Trophoblast cell (in vitro differentiated cells and primary cell): ENCODE measurements at regions not wholly inside any gene's neighbourhood (a gene's known extent, or its start where the extent isn't known, plus 50 kb on each side); places are given as distances from the start of the nearest gene placed in this dataset.

Source experiments
- DNase-seq, 2 donors: peaks; one replicate each; pipeline ENCODE4 v3.0.0-alpha.2; 2016
- H2AFZ ChIP-seq: 2 replicates; pipeline ENCODE4 v1.6.1; 2013; ENCODE audit warnings: low read length, moderate library complexity, mild to moderate bottlenecking; ENCODE audit not compliant: insufficient read depth, poor library complexity
- H2AK5ac ChIP-seq: 2 replicates; pipeline ENCODE4 v1.6.1; 2013; ENCODE audit warnings: mild to moderate bottlenecking, low read length
- H2BK120ac ChIP-seq: 2 replicates; pipeline ENCODE4 v1.6.1; 2013; ENCODE audit warnings: low read length, mild to moderate bottlenecking, moderate library complexity; ENCODE audit not compliant: insufficient read depth, poor library complexity
- H2BK12ac ChIP-seq: 2 replicates; pipeline ENCODE4 v1.6.1; 2013; ENCODE audit warnings: mild to moderate bottlenecking, low read length, moderate library complexity
- H2BK5ac ChIP-seq: 2 replicates; pipeline ENCODE4 v1.6.1; 2013; ENCODE audit warnings: low read length, low read depth, moderate library complexity, mild to moderate bottlenecking; ENCODE audit not compliant: poor library complexity
- H3K14ac ChIP-seq: 2 replicates; pipeline ENCODE4 v1.6.1; 2013; ENCODE audit warnings: mild to moderate bottlenecking, low read length
- H3K18ac ChIP-seq: 2 replicates; pipeline ENCODE4 v1.6.1; 2013; ENCODE audit warnings: mild to moderate bottlenecking, low read length
- H3K23ac ChIP-seq: 2 replicates; pipeline ENCODE4 v1.6.1; 2013; ENCODE audit warnings: low read length
- H3K27ac ChIP-seq: 2 replicates; pipeline ENCODE4 v1.5.1; 2013; ENCODE audit warnings: low read depth, mild to moderate bottlenecking, inconsistent platforms, low read length, moderate library complexity
- H3K27me3 ChIP-seq: 2 replicates; pipeline ENCODE4 v1.6.1; 2013; ENCODE audit warnings: inconsistent platforms, mild to moderate bottlenecking, low read length, moderate library complexity; ENCODE audit not compliant: insufficient read depth
- H3K36me3 ChIP-seq, 2 experiments: 1 replicate in 1 of 2; 2 replicates in 1 of 2; pipeline ENCODE4 v1.6.1; 2013; ENCODE audit warnings: low read length in 2 of 2, mild to moderate bottlenecking in 2 of 2, moderate library complexity in 1 of 2; ENCODE audit not compliant: insufficient read depth in 2 of 2, control insufficient read depth in 1 of 2
- H3K4ac ChIP-seq: 2 replicates; pipeline ENCODE4 v1.6.1; 2013; ENCODE audit warnings: low read depth, mild to moderate bottlenecking, low read length, moderate library complexity
- H3K4me1 ChIP-seq, 2 experiments: 1 replicate in 1 of 2; 2 replicates in 1 of 2; pipeline ENCODE4 v1.6.1; 2013; ENCODE audit warnings: low read length in 2 of 2, mild to moderate bottlenecking in 2 of 2, moderate library complexity in 1 of 2; ENCODE audit not compliant: insufficient read depth in 2 of 2, control insufficient read depth in 1 of 2
- H3K4me2 ChIP-seq: 2 replicates; pipeline ENCODE4 v1.6.1; 2013; ENCODE audit warnings: inconsistent platforms, mild to moderate bottlenecking, low read length, moderate library complexity
- H3K4me3 ChIP-seq: 2 replicates; pipeline ENCODE4 v1.5.1; 2013; ENCODE audit warnings: mild to moderate bottlenecking, low read depth, low read length, inconsistent platforms
- H3K79me1 ChIP-seq: one replicate; pipeline ENCODE4 v1.6.1; 2013; ENCODE audit warnings: low read length
- H3K79me2 ChIP-seq: 2 replicates; pipeline ENCODE4 v1.6.1; 2013; ENCODE audit warnings: low read length, mild to moderate bottlenecking; ENCODE audit not compliant: control insufficient read depth, insufficient read depth, poor library complexity
- H3K9ac ChIP-seq: 2 replicates; pipeline ENCODE4 v1.6.1; 2013; ENCODE audit warnings: mild to moderate bottlenecking, low read length
- H3K9me3 ChIP-seq: 2 replicates; pipeline ENCODE4 v1.6.1; 2013; ENCODE audit warnings: low read depth, mild to moderate bottlenecking, control low read depth, inconsistent platforms, low read length; ENCODE audit not compliant: insufficient read depth
- H4K12ac ChIP-seq: 2 replicates; pipeline ENCODE4 v1.6.1; 2013; ENCODE audit warnings: low read depth, mild to moderate bottlenecking, low read length, moderate library complexity
- H4K8ac ChIP-seq: 2 replicates; pipeline ENCODE4 v1.6.1; 2013; ENCODE audit warnings: low read depth, mild to moderate bottlenecking, low read length, moderate library complexity
- H4K91ac ChIP-seq: one replicate; pipeline ENCODE4 v1.6.1; 2013; ENCODE audit warnings: low read depth, mild to moderate bottlenecking, low read length, moderate library complexity
- WGBS: extraction: QIAGEN DNeasy Blood & Tissue Kit; methylation state at CpG from one replicate; pipeline ENCODE4 v1.1.7; 2013; ENCODE audit warnings: missing lambda C conversion rate; ENCODE audit not compliant: insufficient read length, insufficient coverage; ENCODE audit errors: extremely low coverage; 5-methylcytosine and 5-hydroxymethylcytosine counted together

- H2BK5ac ChIP-seq = no peak overlapping the region
- no peaks in the 10 kb centered on the region for H3K36me3 ChIP-seq
- no peak overlapping the region for H3K14ac ChIP-seq
- WGBS = no CpG with 5 or more reads among the region's 5 CpGs
- H3K27ac ChIP-seq = no peak overlapping the region
- no peak overlapping the region for H3K4ac ChIP-seq
- H2BK120ac ChIP-seq = no peak overlapping the region
- H4K8ac ChIP-seq = no peak overlapping the region
- no peak overlapping the region for H4K12ac ChIP-seq
- H3K18ac ChIP-seq = no peak overlapping the region
- no peak overlapping the region for H2AFZ ChIP-seq
- no peak overlapping the region for H3K4me2 ChIP-seq
- no peak overlapping the region for H3K23ac ChIP-seq
- H2BK12ac ChIP-seq = no peak overlapping the region
- H4K91ac ChIP-seq = no peak overlapping the region
- H2AK5ac ChIP-seq = no peak overlapping the region
- peak overlapping the region; percentile 15 for H3K4me3 ChIP-seq
- H3K79me2 ChIP-seq = no peaks in the 10 kb centered on the region
- no peak overlapping the region for H3K9ac ChIP-seq
- H3K27me3 ChIP-seq = no peaks in the 10 kb centered on the region
- no peak for DNase-seq
- H3K4me1 ChIP-seq = peaks cover 0 to 4% of the 10 kb centered on the region in 2 experiments
- peaks cover 2% of the 10 kb centered on the region for H3K9me3 ChIP-seq
- no peaks in the 10 kb centered on the region for H3K79me1 ChIP-seq
Observed at GRCh38 chr2:60285626-60286316, 267.7 kb downstream of the BCL11A start.

GRCh38 chr2:60283626-60284025 lies 269.8 kb downstream of the BCL11A start:
- no peak overlapping the region for H2BK120ac ChIP-seq
- H2BK5ac ChIP-seq = no peak overlapping the region
- H3K9me3 ChIP-seq = peaks cover 2% of the 10 kb centered on the region
- no peak for DNase-seq
- H3K27ac ChIP-seq = no peak overlapping the region
- H3K4me2 ChIP-seq = no peak overlapping the region
- no peak overlapping the region for H2AFZ ChIP-seq
- H3K27me3 ChIP-seq = no peaks in the 10 kb centered on the region
- no peak overlapping the region for H3K4ac ChIP-seq
- H3K79me2 ChIP-seq = no peaks in the 10 kb centered on the region
- H2AK5ac ChIP-seq = no peak overlapping the region
- no peak overlapping the region for H3K4me3 ChIP-seq
- no peak overlapping the region for H2BK12ac ChIP-seq
- no peak overlapping the region for H3K14ac ChIP-seq
- no peaks in the 10 kb centered on the region for H3K79me1 ChIP-seq
- H4K8ac ChIP-seq = no peak overlapping the region
- H4K91ac ChIP-seq = no peak overlapping the region
- H3K36me3 ChIP-seq = no peaks in the 10 kb centered on the region
- H3K4me1 ChIP-seq = peaks cover 0 to 4% of the 10 kb centered on the region in 2 experiments
- no CpG with 5 or more reads among the region's 4 CpGs for WGBS
- no peak overlapping the region for H4K12ac ChIP-seq
- H3K18ac ChIP-seq = no peak overlapping the region
- no peak overlapping the region for H3K9ac ChIP-seq
- H3K23ac ChIP-seq = no peak overlapping the region

GRCh38 chr2:60282886-60283285 lies 270.6 kb downstream of the BCL11A start:
- no peak overlapping the region for H2AK5ac ChIP-seq
- H3K23ac ChIP-seq = no peak overlapping the region
- no peak overlapping the region for H4K12ac ChIP-seq
- H4K91ac ChIP-seq = no peak overlapping the region
- no peak overlapping the region for H2BK120ac ChIP-seq
- no peak overlapping the region for H3K18ac ChIP-seq
- no peak overlapping the region for H3K4ac ChIP-seq
- no peak overlapping the region for H3K14ac ChIP-seq
- no peak overlapping the region for H3K4me3 ChIP-seq
- H3K4me2 ChIP-seq = no peak overlapping the region
- H3K4me1 ChIP-seq = peaks cover 0 to 4% of the 10 kb centered on the region in 2 experiments
- no peak overlapping the region for H4K8ac ChIP-seq
- H3K27ac ChIP-seq = no peak overlapping the region
- H3K79me2 ChIP-seq = no peaks in the 10 kb centered on the region
- H3K36me3 ChIP-seq = no peaks in the 10 kb centered on the region
- H3K9ac ChIP-seq = no peak overlapping the region
- no peak overlapping the region for H2BK12ac ChIP-seq
- H2AFZ ChIP-seq = no peak overlapping the region
- H3K9me3 ChIP-seq = peaks cover 2% of the 10 kb centered on the region
- H2BK5ac ChIP-seq = no peak overlapping the region
- H3K27me3 ChIP-seq = no peaks in the 10 kb centered on the region
- no peak for DNase-seq
- H3K79me1 ChIP-seq = no peaks in the 10 kb centered on the region

- Histone ChIP-seq H2BK12ac (no peak overlapping the region), H3K27me3 (no peaks in the 10 kb centered on the region), H3K79me1 (no peaks in the 10 kb centered on the region), H3K4me3 (no peak overlapping the region), H2AK5ac (no peak overlapping the region), H4K12ac (no peak overlapping the region), H3K4me1 (peaks cover 0 to 4% of the 10 kb centered on the region in 2 experiments), H2BK5ac (no peak overlapping the region), H3K4ac (no peak overlapping the region), H2BK120ac (no peak overlapping the region), H3K14ac (no peak overlapping the region), H3K9ac (no peak overlapping the region), H3K4me2 (no peak overlapping the region), H4K8ac (no peak overlapping the region), H4K91ac (no peak overlapping the region), H3K9me3 (peaks cover 2% of the 10 kb centered on the region), H3K36me3 (no peaks in the 10 kb centered on the region), H3K27ac (no peak overlapping the region), H3K79me2 (no peaks in the 10 kb centered on the region), H3K18ac (no peak overlapping the region), H3K23ac (no peak overlapping the region), H2AFZ (no peak overlapping the region)
- peak in 1 of 2 donors; percentile 83 for DNase-seq
- no CpG with 5 or more reads among the region's 5 CpGs for WGBS
Observed at GRCh38 chr2:60281730-60282129, 271.7 kb downstream of the BCL11A start.
